CD4-positive, alpha-beta T cell (primary cell): ENCODE measurements at regions not wholly inside any gene's neighbourhood (a gene's known extent, or its start where the extent isn't known, plus 50 kb on each side); places are given as distances from the start of the nearest gene placed in this dataset.

Source experiments
- ATAC-seq: fragments of 200-7000 bp; cut with Tn5 transposase; one replicate; pipeline ENCODE4 v1.10.0; 2022; ENCODE audit warnings: mild to moderate bottlenecking; ENCODE audit not compliant: poor library complexity
- CTCF ChIA-PET: fragments of 350-600 bp; sonication (Branson Sonifier 250); formaldehyde crosslinking; loops from one replicate; lab custom pipeline; 2021; ENCODE audit warnings: antibody characterized with exemption, inconsistent platforms; lab: Charles Lee
- POLR2A ChIA-PET: fragments of 350-600 bp; sonication (Branson Sonifier 250); formaldehyde crosslinking; loops from one replicate; lab custom pipeline; 2021; ENCODE audit warnings: antibody characterized with exemption, inconsistent platforms; lab: Charles Lee
- DNase-seq, 14 experiments: peaks; one replicate each; pipeline ENCODE4 v3.0.0-alpha.2; 2013 to 2020; ENCODE audit warnings: mixed read lengths in 2 of 14
- H3K27ac ChIP-seq, 2 donors: one replicate each; pipeline versions ENCODE4 v1.5.1 to v1.7.0; 2013; ENCODE audit warnings: low read length in 2 of 2, low read depth in 1 of 2, mild to moderate bottlenecking in 1 of 2
- H3K27me3 ChIP-seq, 2 experiments: 1 replicate in 1 of 2; 2 replicates in 1 of 2; pipeline versions ENCODE4 v1.6.1 to v1.7.0; 2013; ENCODE audit warnings: low read length in 2 of 2, control low read depth in 1 of 2, mild to moderate bottlenecking in 1 of 2, moderate library complexity in 1 of 2; ENCODE audit not compliant: insufficient read depth in 2 of 2, control insufficient read depth in 1 of 2
- H3K36me3 ChIP-seq: one replicate; pipeline ENCODE4 v1.6.1; 2013; ENCODE audit warnings: low read length, control low read depth; ENCODE audit not compliant: insufficient read depth
- H3K4me1 ChIP-seq: one replicate; pipeline ENCODE4 v1.6.1; 2013; ENCODE audit warnings: low read length, control low read depth; ENCODE audit not compliant: insufficient read depth
- H3K4me3 ChIP-seq: one replicate; pipeline ENCODE4 v1.5.1; 2013; ENCODE audit warnings: mild to moderate bottlenecking, low read length, moderate library complexity
- H3K9me3 ChIP-seq, 2 experiments: 1 replicate in 1 of 2; 2 replicates in 1 of 2; pipeline versions ENCODE4 v1.6.1 to v1.7.0; 2013; ENCODE audit warnings: low read length in 2 of 2, mild to moderate bottlenecking in 2 of 2, control low read depth in 1 of 2, moderate library complexity in 1 of 2; ENCODE audit not compliant: control insufficient read depth in 1 of 2, insufficient read depth in 1 of 2
- H3K27ac Mint-ChIP-seq: one replicate; pipeline ENCODE4 v1.8.0; 2020; ENCODE audit warnings: mixed read lengths
- H3K27me3 Mint-ChIP-seq: one replicate; pipeline ENCODE4 v1.8.0; 2021; ENCODE audit warnings: mixed read lengths
- H3K36me3 Mint-ChIP-seq: one replicate; pipeline ENCODE4 v1.8.0; 2021; ENCODE audit warnings: low read depth, mixed read lengths
- H3K4me1 Mint-ChIP-seq: one replicate; pipeline ENCODE4 v1.8.0; 2021; ENCODE audit warnings: low read depth, mixed read lengths
- H3K4me3 Mint-ChIP-seq: one replicate; pipeline ENCODE4 v1.8.0; 2020; ENCODE audit warnings: mild to moderate bottlenecking, mixed read lengths
- H3K9me3 Mint-ChIP-seq: one replicate; pipeline ENCODE4 v1.8.0; 2020; ENCODE audit warnings: mixed read lengths
- CTCF ChIP-seq: fragments of 200-600 bp; IDR thresholded peaks from one replicate; pipeline ENCODE4 v1.8.0; 2022; ENCODE audit warnings: antibody characterized with exemption, mild to moderate bottlenecking
- intact Hi-C, 2 experiments: fragments of 100-400 bp; cut with DNase I in 1 of 2; cut with micrococcal nuclease in 1 of 2; formaldehyde crosslinking; loops; one replicate each; pipeline versions ENCODE4 v1.15.1 to v1.9.0; 2023 to 2025; cut with DNase I, micrococcal nuclease

GRCh38 chr4:8709729-8710360 lies 117.3 kb downstream of the CPZ start:
- ChIA-PET POLR2A (no interaction called here), CTCF (no interaction called here)
- no peaks in the 10 kb centered on the region for H3K36me3 Mint-ChIP-seq
- Histone ChIP-seq H3K27ac (no peak overlapping the region), H3K4me3 (no peak overlapping the region), H3K27me3 (no peaks in the 10 kb centered on the region), H3K9me3 (peaks cover 18 to 51% of the 10 kb centered on the region in 2 experiments), H3K4me1 (no peaks in the 10 kb centered on the region), H3K36me3 (no peaks in the 10 kb centered on the region)
- intact Hi-C loops = no loop called here
- H3K4me1 Mint-ChIP-seq = no peaks in the 10 kb centered on the region
- no peak for ATAC-seq
- H3K27ac Mint-ChIP-seq = no peak overlapping the region
- no peak for DNase-seq
- peaks cover 6% of the 10 kb centered on the region for H3K9me3 Mint-ChIP-seq
- no peak for TF ChIP-seq CTCF
- no peak overlapping the region for H3K4me3 Mint-ChIP-seq
- H3K27me3 Mint-ChIP-seq = no peaks in the 10 kb centered on the region

- Histone ChIP-seq H3K4me1 (no peaks in the 10 kb centered on the region), H3K4me3 (no peak overlapping the region), H3K9me3 (peaks cover 16 to 49% of the 10 kb centered on the region in 2 experiments), H3K27ac (no peak overlapping the region), H3K27me3 (no peaks in the 10 kb centered on the region), H3K36me3 (no peaks in the 10 kb centered on the region)
- Mint-ChIP-seq H3K4me3 (no peak overlapping the region), H3K36me3 (no peaks in the 10 kb centered on the region), H3K27me3 (no peaks in the 10 kb centered on the region), H3K27ac (no peak overlapping the region), H3K9me3 (peaks cover 5% of the 10 kb centered on the region), H3K4me1 (no peaks in the 10 kb centered on the region)
- TF ChIP-seq CTCF = no peak
- POLR2A ChIA-PET = no interaction called here
- DNase-seq (no peak), ATAC-seq (no peak)
- CTCF ChIA-PET = no interaction called here
- intact Hi-C loops = no loop called here
Observed at GRCh38 chr4:8709050-8709728, 116.6 kb downstream of the CPZ start.

GRCh38 chr4:8708401-8709021 lies 115.9 kb downstream of the CPZ start:
- no peak overlapping the region for H3K4me3 ChIP-seq
- ChIA-PET POLR2A (no interaction called here), CTCF (no interaction called here)
- Mint-ChIP-seq H3K27me3 (no peaks in the 10 kb centered on the region), H3K4me1 (no peaks in the 10 kb centered on the region), H3K4me3 (no peak overlapping the region), H3K36me3 (no peaks in the 10 kb centered on the region), H3K9me3 (peaks cover 5% of the 10 kb centered on the region), H3K27ac (no peak overlapping the region)
- H3K36me3 ChIP-seq = no peaks in the 10 kb centered on the region
- no peak for ATAC-seq
- TF ChIP-seq CTCF = no peak
- no peaks in the 10 kb centered on the region for H3K4me1 ChIP-seq
- DNase-seq = no peak
- no peaks in the 10 kb centered on the region for H3K27me3 ChIP-seq
- peaks cover 13 to 49% of the 10 kb centered on the region in 2 experiments for H3K9me3 ChIP-seq
- intact Hi-C loops = no loop called here
- H3K27ac ChIP-seq = no peak overlapping the region
